AG04450 (cell line): ENCODE measurements at regions not wholly inside any gene's neighbourhood (a gene's known extent, or its start where the extent isn't known, plus 50 kb on each side); places are given as distances from the start of the nearest gene placed in this dataset.

Experiments
- CTCF ChIA-PET: fragments of 300-600, 350-600 bp; formaldehyde crosslinking; extraction: SDS; loops from one replicate; lab custom pipeline; 2022; ENCODE audit warnings: antibody characterized with exemption, inconsistent platforms; lab: Charles Lee
- POLR2A ChIA-PET: fragments of 350-600 bp; formaldehyde crosslinking; extraction: SDS; loops from one replicate; lab custom pipeline; 2021; ENCODE audit warnings: antibody characterized with exemption, inconsistent platforms; lab: Yijun Ruan, JAX
- DNase-seq: peaks from one replicate; pipeline ENCODE4 v3.0.0-alpha.2; 2011; ENCODE audit warnings: low read depth, low spot score
- H3K27ac ChIP-seq: one replicate; pipeline ENCODE4 v1.5.1; 2012; ENCODE audit warnings: low read depth, low read length, control low read depth
- H3K27me3 ChIP-seq: one replicate; pipeline ENCODE4 v1.6.0; 2012; ENCODE audit warnings: low read length; ENCODE audit not compliant: control insufficient read depth, insufficient read depth
- H3K4me3 ChIP-seq: 2 replicates; pipeline ENCODE4 v1.5.1; 2011; ENCODE audit warnings: mild to moderate bottlenecking, low read depth, low read length, control low read depth
- H3K9me3 ChIP-seq: 2 replicates; pipeline ENCODE4 v1.5.1; 2012; ENCODE audit warnings: low read length; ENCODE audit not compliant: control insufficient read depth, insufficient read depth
- CTCF ChIP-seq: IDR thresholded peaks from 2 replicates; pipeline ENCODE4 v1.5.1; 2011; ENCODE audit warnings: low read depth, low read length, control low read depth, inconsistent platforms

- no peaks in the 10 kb centered on the region for H3K27me3 ChIP-seq
- no peak for DNase-seq
- ChIA-PET CTCF (no interaction called here), POLR2A (no interaction called here)
- H3K27ac ChIP-seq: no peak overlapping the region
- no peak for TF ChIP-seq CTCF
- no peaks in the 10 kb centered on the region for H3K9me3 ChIP-seq
- no peak overlapping the region for H3K4me3 ChIP-seq
Observed at GRCh38 chr2:103103678-103104077, 341.8 kb downstream of the TMEM182 start.

GRCh38 chr2:103119352-103119751, 357.5 kb downstream of the TMEM182 start:
- Histone ChIP-seq H3K4me3 (no peak overlapping the region), H3K27me3 (no peaks in the 10 kb centered on the region), H3K27ac (no peak overlapping the region), H3K9me3 (peaks cover 12% of the 10 kb centered on the region)
- POLR2A ChIA-PET: no interaction called here
- CTCF ChIA-PET: no interaction called here
- no peak for DNase-seq
- TF ChIP-seq CTCF: no peak

- H3K4me3 ChIP-seq: no peak overlapping the region
- no peak for TF ChIP-seq CTCF
- H3K27me3 ChIP-seq: no peaks in the 10 kb centered on the region
- ChIA-PET CTCF (no interaction called here), POLR2A (no interaction called here)
- no peak overlapping the region for H3K27ac ChIP-seq
- peaks cover 12% of the 10 kb centered on the region for H3K9me3 ChIP-seq
- no peak for DNase-seq
Observed at GRCh38 chr2:103121106-103121505, 359.3 kb downstream of the TMEM182 start.

- POLR2A ChIA-PET: no interaction called here
Observed at GRCh38 chr2:103123516-103123915, 361.7 kb downstream of the TMEM182 start.

GRCh38 chr2:103130857-103131256, 369.0 kb downstream of the TMEM182 start:
- CTCF ChIA-PET: no interaction called here
- TF ChIP-seq CTCF: no peak
- no peak for DNase-seq
- Histone ChIP-seq H3K27me3 (no peaks in the 10 kb centered on the region), H3K27ac (no peak overlapping the region), H3K4me3 (no peak overlapping the region), H3K9me3 (peaks cover 7% of the 10 kb centered on the region; the same call in 1 of the 2 replicates)
- POLR2A ChIA-PET: no interaction called here

More at GRCh38 chr2:103123516-103123915, 361.7 kb downstream of the TMEM182 start:
- no peak for TF ChIP-seq CTCF
- peaks cover 12% of the 10 kb centered on the region for H3K9me3 ChIP-seq
- no peaks in the 10 kb centered on the region for H3K27me3 ChIP-seq
- CTCF ChIA-PET: no interaction called here
- DNase-seq: no peak
- H3K4me3 ChIP-seq: no peak overlapping the region
- no peak overlapping the region for H3K27ac ChIP-seq
